SK-N-SH (cell line): ENCODE measurements at regions not wholly inside any gene's neighbourhood (a gene's known extent, or its start where the extent isn't known, plus 50 kb on each side); places are given as distances from the start of the nearest gene placed in this dataset.

Experiments used
- CTCF ChIA-PET: fragments of 300-600, 350-600 bp; formaldehyde crosslinking; extraction: SDS; loops from one replicate; lab custom pipeline; 2021; lab: Yijun Ruan, JAX
- POLR2A ChIA-PET: fragments of 350-600 bp; sonication (Branson Sonifier 250); formaldehyde crosslinking; extraction: SDS; loops from one replicate; lab custom pipeline; 2020; ENCODE audit warnings: antibody characterized with exemption, inconsistent platforms; lab: Yijun Ruan, JAX
- DNase-seq: peaks from one replicate; pipeline ENCODE4 v3.0.0; 2012
- H2AFZ ChIP-seq: fragments of 200-600 bp; sonication (generic); 2 replicates; pipeline ENCODE4 v1.8.1; 2016; ENCODE audit warnings: antibody characterized with exemption, mild to moderate bottlenecking, low read depth
- H3F3A ChIP-seq: fragments of 200-600 bp; sonication (generic); replicated peaks from 2 replicates; pipeline ENCODE3; 2016; ENCODE audit warnings: antibody characterized with exemption, mild to moderate bottlenecking; ENCODE audit not compliant: insufficient read depth
- H3K27ac ChIP-seq, 2 experiments: fragments of 200-500 bp in 1 of 2; fragments of 200-600 bp in 1 of 2; sonication (Bioruptor generic) in 1 of 2; sonication (generic), shearing (Covaris generic) in 1 of 2; 2 replicates each; pipeline versions ENCODE4 v1.5.1 to v1.6.1; 2014 to 2016; ENCODE audit warnings: low read depth in 2 of 2, inconsistent platforms in 1 of 2, low read length in 1 of 2, mild to moderate bottlenecking in 1 of 2, mixed read lengths in 1 of 2
- H3K27me3 ChIP-seq: fragments of 200-600 bp; sonication (generic), shearing (Covaris generic); 2 replicates; pipeline ENCODE4 v1.6.1; 2016; ENCODE audit warnings: mixed run types; ENCODE audit not compliant: insufficient read depth
- H3K36me3 ChIP-seq, 2 experiments: fragments of 200-500 bp in 1 of 2; fragments of 200-600 bp in 1 of 2; sonication (Bioruptor generic) in 1 of 2; sonication (generic) in 1 of 2; replicated peaks in 1 of 2; 2 replicates each; pipeline versions ENCODE3 to v1.5.1; 2014 to 2016; ENCODE audit warnings: low read length in 1 of 2, mild to moderate bottlenecking in 1 of 2; ENCODE audit not compliant: insufficient read depth in 2 of 2, control insufficient read depth in 1 of 2
- H3K4me1 ChIP-seq, 2 experiments: fragments of 200-500 bp in 1 of 2; fragments of 200-600 bp in 1 of 2; sonication (Bioruptor generic) in 1 of 2; sonication (generic), shearing (Covaris generic) in 1 of 2; 2 replicates each; pipeline versions ENCODE4 v1.5.1 to v1.6.1; 2014 to 2016; ENCODE audit warnings: low read depth in 1 of 2, low read length in 1 of 2, mixed run types in 1 of 2; ENCODE audit not compliant: insufficient read depth in 2 of 2, control insufficient read depth in 1 of 2
- H3K4me2 ChIP-seq: fragments of 200-600 bp; sonication (generic), shearing (Covaris generic); 2 replicates; pipeline ENCODE4 v1.6.1; 2017; ENCODE audit warnings: mixed run types
- H3K4me3 ChIP-seq, 2 experiments: fragments of 200-500 bp in 1 of 2; fragments of 200-600 bp in 1 of 2; sonication (Bioruptor generic) in 1 of 2; sonication (generic), shearing (Covaris generic) in 1 of 2; 2 replicates each; pipeline versions ENCODE4 v1.5.1 to v1.8.1; 2014 to 2016; ENCODE audit warnings: low read depth in 2 of 2, inconsistent platforms in 1 of 2, low read length in 1 of 2, mild to moderate bottlenecking in 1 of 2, mixed read lengths in 1 of 2, moderate library complexity in 1 of 2
- H3K79me2 ChIP-seq: fragments of 200-600 bp; sonication (generic); 2 replicates; pipeline ENCODE4 v1.8.1; 2017; ENCODE audit warnings: mild to moderate bottlenecking; ENCODE audit not compliant: insufficient read depth
- H3K9ac ChIP-seq: fragments of 200-600 bp; sonication (generic); 2 replicates; pipeline ENCODE4 v1.6.1; 2017; ENCODE audit warnings: mixed run types
- H3K9me2 ChIP-seq: fragments of 200-600 bp; sonication (generic); 2 replicates; pipeline ENCODE4 v1.6.1; 2017; ENCODE audit warnings: mixed run types
- H3K9me3 ChIP-seq: fragments of 200-600 bp; sonication (generic); 2 replicates; pipeline ENCODE4 v1.6.1; 2017; ENCODE audit warnings: mixed run types, mild to moderate bottlenecking, moderate library complexity
- H4K20me1 ChIP-seq: fragments of 200-600 bp; sonication (generic); 2 replicates; pipeline ENCODE4 v1.6.1; 2017; ENCODE audit warnings: mild to moderate bottlenecking, mixed run types; ENCODE audit not compliant: insufficient read depth
- CHD2 ChIP-seq: fragments of 150-350 bp; IDR thresholded peaks from 2 replicates; pipeline ENCODE4 v1.6.1; 2018; ENCODE audit warnings: low read length; ENCODE audit not compliant: partially characterized antibody
- FOXJ3 ChIP-seq: sonication (generic); formaldehyde crosslinking; IDR thresholded peaks from 2 replicates; pipeline ENCODE4 v1.5.1; 2020; ENCODE audit warnings: mild to moderate bottlenecking, missing genetic modification reagents
- GABPA ChIP-seq: IDR thresholded peaks from 2 replicates; pipeline ENCODE4 v1.4.0; 2012; ENCODE audit warnings: low read depth, mild to moderate bottlenecking
- MXI1 ChIP-seq: IDR thresholded peaks from 2 replicates; pipeline ENCODE4 v1.6.1; 2012; ENCODE audit warnings: mild to moderate bottlenecking, low read depth, low read length, improper control_type of control experiment
- PBX3 ChIP-seq: IDR thresholded peaks from 2 replicates; pipeline ENCODE4; 2012
- SIN3A ChIP-seq: IDR thresholded peaks from 2 replicates; pipeline ENCODE4 v1.6.1; 2012; ENCODE audit warnings: low read depth, mild to moderate bottlenecking, low read length, moderate library complexity, borderline replicate concordance
- TCF12 ChIP-seq: IDR thresholded peaks from 2 replicates; pipeline ENCODE4 v1.4.0; 2012
- YY1 ChIP-seq: IDR thresholded peaks from 2 replicates; pipeline ENCODE4 v1.4.0; 2012; ENCODE audit warnings: low read depth, mild to moderate bottlenecking
- WGBS: methylation state at CpG from one replicate; pipeline ENCODE4 v1.1.6; 2017; ENCODE audit warnings: low lambda C conversion rate; 5-methylcytosine and 5-hydroxymethylcytosine counted together
- TF ChIP-seq, protein P1 (sequence below): fragments of 200-600 bp; sonication (generic); IDR thresholded peaks from 2 replicates; pipeline ENCODE4 v1.6.1; 2017; ENCODE audit warnings: antibody characterized with exemption, mild to moderate bottlenecking, moderate library complexity
- TF ChIP-seq, protein P2 (sequence below): IDR thresholded peaks from 2 replicates; pipeline ENCODE4 v1.4.0; 2012; ENCODE audit warnings: low read depth, borderline replicate concordance

DNA sequence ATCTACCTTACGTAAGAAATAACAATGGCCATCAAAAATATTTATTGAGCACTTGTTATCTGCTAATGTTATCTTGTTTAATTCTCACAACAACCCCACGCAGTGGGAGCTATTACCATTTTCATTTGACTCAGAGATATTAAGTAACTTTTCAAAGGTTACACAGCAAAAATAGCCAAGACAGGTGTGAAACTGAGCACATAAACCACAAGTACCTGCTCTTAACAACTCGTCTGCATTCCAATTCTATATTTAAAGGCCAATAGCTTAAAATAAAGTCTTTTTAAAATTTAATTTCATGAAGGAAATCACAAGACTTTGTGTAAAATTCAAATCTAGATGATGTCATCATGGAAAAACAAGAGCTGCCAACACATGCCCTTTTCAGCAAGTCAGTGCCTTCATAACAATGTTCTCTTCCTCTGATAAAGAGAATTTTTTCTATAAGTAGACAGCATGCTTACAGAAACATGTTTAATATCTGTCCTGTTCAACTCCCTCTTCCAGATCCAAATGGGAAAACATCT lies 111.6 kb downstream of the MED10 start:
- H3K27me3 ChIP-seq = no peaks in the 10 kb centered on the region
- no peak overlapping the region for H2AFZ ChIP-seq
- no peaks in the 10 kb centered on the region for H3K79me2 ChIP-seq
- H3K9me2 ChIP-seq = no peaks in the 10 kb centered on the region
- 12% methylated on average over 3 of the region's 3 CpGs for WGBS
- H3K4me2 ChIP-seq = no peak overlapping the region
- ChIA-PET CTCF (interaction anchor here (1.0 to 1.7 kb wide), 4 partner anchors 10 to 654 kb away, joined by 3 to 5 read pairs (median 3); no protein-coding TSS in a partner anchor), POLR2A (no interaction called here)
- H3K9ac ChIP-seq = no peak overlapping the region
- no peaks in the 10 kb centered on the region for H3K36me3 ChIP-seq
- no peaks in the 10 kb centered on the region for H4K20me1 ChIP-seq
- H3K27ac ChIP-seq = no peak overlapping the region
- no peaks in the 10 kb centered on the region for H3K4me1 ChIP-seq
- H3K4me3 ChIP-seq = no peak overlapping the region
- no peak for TF ChIP-seq YY1
- no peaks in the 10 kb centered on the region for H3K9me3 ChIP-seq
- H3F3A ChIP-seq = no peaks in the 10 kb centered on the region
- DNase-seq = no peak

- Histone ChIP-seq H3K4me3 (no peak overlapping the region), H3K79me2 (no peaks in the 10 kb centered on the region), H3K36me3 (no peaks in the 10 kb centered on the region), H3K4me1 (no peaks in the 10 kb centered on the region), H3K27me3 (no peaks in the 10 kb centered on the region), H3K9ac (no peak overlapping the region), H3K27ac (no peak overlapping the region), H3K9me2 (no peaks in the 10 kb centered on the region), H3K9me3 (no peaks in the 10 kb centered on the region), H3F3A (no peaks in the 10 kb centered on the region), H3K4me2 (no peak overlapping the region), H2AFZ (no peak overlapping the region), H4K20me1 (no peaks in the 10 kb centered on the region)
- no peak for DNase-seq
- 38% methylated on average over 6 of the region's 6 CpGs for WGBS
- no peak for TF ChIP-seq MXI1
- no peak for TF ChIP-seq GABPA
- no peak for TF ChIP-seq PBX3
- no peak for TF ChIP-seq CHD2
- no peak for TF ChIP-seq FOXJ3
- TF ChIP-seq, protein P1, sequence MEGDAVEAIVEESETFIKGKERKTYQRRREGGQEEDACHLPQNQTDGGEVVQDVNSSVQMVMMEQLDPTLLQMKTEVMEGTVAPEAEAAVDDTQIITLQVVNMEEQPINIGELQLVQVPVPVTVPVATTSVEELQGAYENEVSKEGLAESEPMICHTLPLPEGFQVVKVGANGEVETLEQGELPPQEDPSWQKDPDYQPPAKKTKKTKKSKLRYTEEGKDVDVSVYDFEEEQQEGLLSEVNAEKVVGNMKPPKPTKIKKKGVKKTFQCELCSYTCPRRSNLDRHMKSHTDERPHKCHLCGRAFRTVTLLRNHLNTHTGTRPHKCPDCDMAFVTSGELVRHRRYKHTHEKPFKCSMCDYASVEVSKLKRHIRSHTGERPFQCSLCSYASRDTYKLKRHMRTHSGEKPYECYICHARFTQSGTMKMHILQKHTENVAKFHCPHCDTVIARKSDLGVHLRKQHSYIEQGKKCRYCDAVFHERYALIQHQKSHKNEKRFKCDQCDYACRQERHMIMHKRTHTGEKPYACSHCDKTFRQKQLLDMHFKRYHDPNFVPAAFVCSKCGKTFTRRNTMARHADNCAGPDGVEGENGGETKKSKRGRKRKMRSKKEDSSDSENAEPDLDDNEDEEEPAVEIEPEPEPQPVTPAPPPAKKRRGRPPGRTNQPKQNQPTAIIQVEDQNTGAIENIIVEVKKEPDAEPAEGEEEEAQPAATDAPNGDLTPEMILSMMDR = no peak
- no peak for TF ChIP-seq SIN3A
- TF ChIP-seq, protein P2, sequence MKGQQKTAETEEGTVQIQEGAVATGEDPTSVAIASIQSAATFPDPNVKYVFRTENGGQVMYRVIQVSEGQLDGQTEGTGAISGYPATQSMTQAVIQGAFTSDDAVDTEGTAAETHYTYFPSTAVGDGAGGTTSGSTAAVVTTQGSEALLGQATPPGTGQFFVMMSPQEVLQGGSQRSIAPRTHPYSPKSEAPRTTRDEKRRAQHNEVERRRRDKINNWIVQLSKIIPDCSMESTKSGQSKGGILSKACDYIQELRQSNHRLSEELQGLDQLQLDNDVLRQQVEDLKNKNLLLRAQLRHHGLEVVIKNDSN = no peak
- TF ChIP-seq TCF12 = no peak
- TF ChIP-seq YY1 = no peak
- CTCF ChIA-PET = no interaction called here
- POLR2A ChIA-PET = no interaction called here
Observed at GRCh38 chr5:6264394-6264793, 114.0 kb downstream of the MED10 start.
